GM20431 (cell line): ENCODE measurements at regions not wholly inside any gene's neighbourhood (a gene's known extent, or its start where the extent isn't known, plus 50 kb on each side); places are given as distances from the start of the nearest gene placed in this dataset.
"Not testable (repeated sequence)": the region's sequence is repeated elsewhere in the genome, so short reads cannot be mapped to it uniquely, and the experiment has no call there.

Source experiments
- in situ Hi-C: fragments of 300-500 bp; cut with MseI, MboI; formaldehyde crosslinking; loops from one replicate; pipeline ENCODE4 v1.15.0; 2020; ENCODE audit warnings: low sequenced_read_pairs; ENCODE audit not compliant: unreplicated experiment

- in situ Hi-C loops = no loop called here
Measured at GRCh38 chr6:121630716-121631115, 195.3 kb downstream of the GJA1 start.

GRCh38 chr6:121631752-121632151 lies 196.3 kb downstream of the GJA1 start:
- in situ Hi-C loops = not testable (repeated sequence)

GRCh38 chr6:121633309-121633708 lies 197.9 kb downstream of the GJA1 start:
- in situ Hi-C loops = no loop called here

GRCh38 chr6:121634586-121634985 lies 199.1 kb downstream of the GJA1 start:
- in situ Hi-C loops = not testable (repeated sequence)

- in situ Hi-C loops = no loop called here
Measured at GRCh38 chr6:121635355-121635754, 199.9 kb downstream of the GJA1 start.

- in situ Hi-C loops = not testable (repeated sequence)
Measured at GRCh38 chr6:121636217-121636616, 200.8 kb downstream of the GJA1 start.

GRCh38 chr6:121639021-121639420 lies 203.6 kb downstream of the GJA1 start:
- in situ Hi-C loops = no loop called here

- in situ Hi-C loops = no loop called here
Measured at GRCh38 chr6:121641158-121641557, 205.7 kb downstream of the GJA1 start.

GRCh38 chr6:121645100-121645745 lies 209.8 kb downstream of the GJA1 start:
- in situ Hi-C loops = no loop called here

- in situ Hi-C loops = no loop called here
Measured at GRCh38 chr6:121647905-121648304, 212.5 kb downstream of the GJA1 start.

- in situ Hi-C loops = no loop called here
Measured at GRCh38 chr6:121649951-121650350, 214.5 kb downstream of the GJA1 start.

GRCh38 chr6:121651420-121651819 lies 216.0 kb downstream of the GJA1 start:
- in situ Hi-C loops = no loop called here

- in situ Hi-C loops = no loop called here
Measured at GRCh38 chr6:121652223-121652622, 216.8 kb downstream of the GJA1 start.

GRCh38 chr6:121652726-121653623 lies 217.5 kb downstream of the GJA1 start:
- in situ Hi-C loops = no loop called here

GRCh38 chr6:121653624-121654008 lies 218.2 kb downstream of the GJA1 start:
- in situ Hi-C loops = no loop called here

GRCh38 chr6:121657972-121658371 lies 222.5 kb downstream of the GJA1 start:
- in situ Hi-C loops = no loop called here

- in situ Hi-C loops = no loop called here
Measured at GRCh38 chr6:121660277-121660676, 224.8 kb downstream of the GJA1 start.

- in situ Hi-C loops = no loop called here
Measured at GRCh38 chr6:121663292-121663810, 227.9 kb downstream of the GJA1 start.

GRCh38 chr6:121664158-121664557 lies 228.7 kb downstream of the GJA1 start:
- in situ Hi-C loops = no loop called here

- in situ Hi-C loops = no loop called here
Measured at GRCh38 chr6:121666814-121667213, 231.4 kb downstream of the GJA1 start.

- in situ Hi-C loops = no loop called here
Measured at GRCh38 chr6:121668259-121668658, 232.8 kb downstream of the GJA1 start.
